Coronary artery (tissue), 2 donors: ENCODE measurements at regions not wholly inside any gene's neighbourhood (a gene's known extent, or its start where the extent isn't known, plus 50 kb on each side); places are given as distances from the start of the nearest gene placed in this dataset.

Source experiments
- DNase-seq: peaks from one replicate; pipeline ENCODE4 v3.0.0-alpha.2; 2017; ENCODE audit warnings: low spot score
- H3K27ac ChIP-seq, 2 donors: fragments of 200-600 bp; sonication (generic); one replicate each; pipeline ENCODE4 v1.5.1; 2016 to 2019
- H3K4me3 ChIP-seq: fragments of 200-600 bp; sonication (generic); 2 replicates; pipeline ENCODE4 v1.5.1; 2016; ENCODE audit warnings: mild to moderate bottlenecking, moderate library complexity
- TF ChIP-seq, protein P1 (sequence below): fragments of 200-600 bp; sonication (generic); IDR thresholded peaks from one replicate; pipeline ENCODE4 v1.5.1; 2019; ENCODE audit warnings: antibody characterized with exemption

DNA sequence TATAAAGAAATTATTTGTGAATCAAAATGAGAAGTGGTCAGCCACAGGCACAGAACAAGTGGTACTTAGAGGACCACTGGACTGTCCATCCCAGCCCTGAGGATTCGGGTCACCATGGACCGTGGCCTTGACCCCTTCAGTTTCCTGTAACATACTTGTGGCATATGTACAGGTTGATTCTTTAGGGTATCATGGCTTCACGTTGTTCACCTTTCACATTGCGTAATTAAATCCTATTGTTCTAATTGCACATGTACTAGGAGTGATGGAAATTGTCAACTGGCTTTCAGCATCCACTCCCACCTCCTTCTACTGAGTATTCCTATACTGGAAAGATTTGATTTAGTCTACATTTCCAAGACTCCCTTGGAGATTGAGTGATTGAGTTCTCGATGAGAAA is 148.3 kb upstream of the GJB5 start:
- no peak overlapping the region for H3K4me3 ChIP-seq
- TF ChIP-seq, protein P1, sequence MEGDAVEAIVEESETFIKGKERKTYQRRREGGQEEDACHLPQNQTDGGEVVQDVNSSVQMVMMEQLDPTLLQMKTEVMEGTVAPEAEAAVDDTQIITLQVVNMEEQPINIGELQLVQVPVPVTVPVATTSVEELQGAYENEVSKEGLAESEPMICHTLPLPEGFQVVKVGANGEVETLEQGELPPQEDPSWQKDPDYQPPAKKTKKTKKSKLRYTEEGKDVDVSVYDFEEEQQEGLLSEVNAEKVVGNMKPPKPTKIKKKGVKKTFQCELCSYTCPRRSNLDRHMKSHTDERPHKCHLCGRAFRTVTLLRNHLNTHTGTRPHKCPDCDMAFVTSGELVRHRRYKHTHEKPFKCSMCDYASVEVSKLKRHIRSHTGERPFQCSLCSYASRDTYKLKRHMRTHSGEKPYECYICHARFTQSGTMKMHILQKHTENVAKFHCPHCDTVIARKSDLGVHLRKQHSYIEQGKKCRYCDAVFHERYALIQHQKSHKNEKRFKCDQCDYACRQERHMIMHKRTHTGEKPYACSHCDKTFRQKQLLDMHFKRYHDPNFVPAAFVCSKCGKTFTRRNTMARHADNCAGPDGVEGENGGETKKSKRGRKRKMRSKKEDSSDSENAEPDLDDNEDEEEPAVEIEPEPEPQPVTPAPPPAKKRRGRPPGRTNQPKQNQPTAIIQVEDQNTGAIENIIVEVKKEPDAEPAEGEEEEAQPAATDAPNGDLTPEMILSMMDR, result no peak
- no peak for DNase-seq
- no peak overlapping the region for H3K27ac ChIP-seq

DNA sequence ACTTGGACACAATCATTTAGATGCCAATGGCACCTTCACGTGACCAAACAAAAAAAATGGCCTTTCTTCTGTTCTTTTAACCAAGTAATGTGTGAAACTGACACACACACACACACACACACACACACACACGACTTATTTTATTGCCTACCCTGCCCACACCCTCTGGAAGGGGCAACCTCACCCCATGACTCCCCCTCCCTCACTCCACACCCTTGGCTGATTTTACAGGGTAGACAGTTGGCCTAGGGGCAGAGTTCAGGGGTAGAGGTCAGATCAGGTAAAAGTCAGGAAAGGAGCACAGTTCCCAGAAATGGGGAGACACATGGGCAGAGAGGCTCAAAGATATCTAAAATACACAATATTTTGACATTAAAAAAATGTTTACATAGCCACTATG is 144.8 kb upstream of the GJB5 start:
- Histone ChIP-seq H3K27ac (no peak overlapping the region), H3K4me3 (no peak overlapping the region)
- TF ChIP-seq, protein P1, result no peak
- no peak for DNase-seq

DNA sequence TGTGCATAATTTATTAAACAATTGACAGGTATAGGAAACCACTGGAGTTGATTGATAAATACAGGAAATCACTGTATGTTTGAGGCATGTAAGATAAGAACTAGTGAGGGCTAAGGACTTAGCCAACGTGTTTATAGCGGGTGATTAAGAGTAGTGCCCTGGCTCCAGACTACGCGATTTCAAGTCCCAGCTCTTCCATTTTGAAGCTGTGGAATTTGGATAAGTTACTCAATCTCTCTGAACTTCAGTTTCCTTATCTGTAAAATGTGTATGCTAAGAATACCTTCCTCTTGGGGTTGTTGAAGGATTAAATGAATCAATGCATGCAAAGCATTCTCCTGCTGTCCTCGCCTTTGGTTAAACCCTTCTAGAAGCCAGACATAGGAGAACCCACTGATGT is 143.3 kb upstream of the GJB5 start:
- DNase-seq, result no peak

DNA sequence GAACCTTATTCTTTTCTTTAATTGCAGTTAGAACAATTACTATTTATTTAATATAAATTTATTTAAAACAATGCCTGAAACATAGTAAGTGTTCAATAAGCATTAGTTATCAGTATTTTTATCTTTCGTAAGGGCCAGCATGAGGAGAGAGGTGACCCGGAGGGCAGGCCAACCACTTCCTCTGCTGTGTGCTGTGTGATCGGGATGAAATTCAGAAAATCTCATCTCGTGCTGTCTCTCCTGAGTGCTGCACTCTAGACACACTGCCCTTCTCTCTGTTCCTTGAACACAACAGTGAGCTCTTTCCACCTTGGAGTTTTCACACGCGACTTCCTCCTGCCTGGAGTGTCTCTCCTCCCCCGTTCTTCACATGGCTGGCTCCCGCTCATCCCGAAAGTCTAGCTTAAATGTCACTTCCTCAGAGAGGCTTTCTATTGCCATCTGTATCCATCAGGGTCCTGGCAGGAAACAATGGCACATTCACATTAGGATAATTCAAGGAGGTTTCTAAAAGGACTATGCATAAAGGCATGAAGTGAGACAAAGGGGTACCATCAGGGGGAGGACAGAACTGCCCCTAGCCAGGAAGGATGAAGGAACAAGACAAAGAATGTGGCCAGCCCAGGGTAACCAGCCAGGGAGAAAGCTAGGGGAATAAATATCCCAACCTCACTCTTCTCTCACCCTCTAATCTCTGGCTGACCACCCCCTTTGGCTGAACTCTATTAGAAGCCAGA is 142.6 kb upstream of the GJB5 start:
- Histone ChIP-seq H3K27ac (no peak overlapping the region), H3K4me3 (no peak overlapping the region)
- DNase-seq, result no peak
- TF ChIP-seq, protein P1, result no peak

More for the DNA sequence above, 143.3 kb upstream of the GJB5 start:
- Histone ChIP-seq H3K27ac (no peak overlapping the region), H3K4me3 (no peak overlapping the region)
- TF ChIP-seq, protein P1, result no peak

DNA sequence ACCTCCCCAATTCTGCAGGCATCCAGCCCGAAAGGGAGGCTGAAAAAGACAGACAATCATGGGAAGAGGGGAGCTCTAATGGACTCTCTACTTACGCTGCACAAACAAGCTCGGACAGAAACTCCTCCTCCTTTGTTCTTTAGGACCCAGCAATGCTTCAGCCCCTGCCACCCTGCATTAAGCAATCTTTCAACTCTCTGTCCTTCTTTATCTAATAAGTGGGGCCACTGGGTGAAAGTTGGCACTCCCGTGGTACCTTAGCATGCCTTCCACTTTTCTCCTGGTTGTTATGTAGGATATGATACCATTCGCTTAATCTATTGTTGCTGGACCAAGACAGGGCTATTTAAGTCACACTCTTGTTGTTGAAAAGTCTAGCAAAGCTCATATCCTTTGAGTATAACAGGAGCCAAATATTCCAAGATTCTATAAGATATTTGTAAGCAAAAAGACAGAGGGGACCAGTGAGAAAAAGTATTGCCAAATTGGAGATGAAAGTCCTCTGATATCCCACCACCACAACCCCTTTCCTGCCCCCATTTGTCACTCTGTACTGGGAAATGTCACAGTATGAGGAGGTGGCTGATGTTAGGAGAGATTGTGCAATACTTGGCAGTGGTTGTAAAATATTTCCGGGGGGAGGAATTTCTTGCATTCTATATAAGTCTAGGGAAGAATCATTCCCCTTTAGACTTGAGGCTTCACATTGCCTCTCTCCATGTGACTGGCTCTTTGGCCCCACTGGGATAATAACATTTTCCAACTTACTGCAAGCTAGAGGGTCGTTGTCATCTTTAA is 137.3 kb upstream of the GJB5 start:
- DNase-seq, result no peak
- TF ChIP-seq, protein P1, result no peak
- Histone ChIP-seq H3K27ac (no peak overlapping the region), H3K4me3 (no peak overlapping the region)

DNA sequence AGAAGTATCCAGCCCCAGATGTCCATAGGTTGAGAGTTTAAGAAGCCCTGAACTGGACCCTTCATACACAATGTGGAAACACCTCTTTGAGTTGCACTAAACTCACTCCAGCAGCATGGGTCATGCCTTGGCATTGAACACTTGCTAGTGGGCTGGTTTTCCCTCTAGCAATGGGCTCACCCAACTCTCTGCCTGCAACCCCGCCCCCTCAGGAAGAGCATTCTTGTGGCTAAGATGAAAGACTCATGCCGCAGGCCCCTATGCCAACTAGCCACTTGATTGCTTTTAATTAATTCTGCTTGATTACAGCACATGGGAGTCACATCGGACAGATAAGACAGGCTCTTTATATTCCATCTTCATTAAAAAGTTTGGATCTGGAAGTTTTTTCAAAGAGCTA is 136.5 kb upstream of the GJB5 start:
- H3K27ac ChIP-seq, result no peak overlapping the region
- H3K4me3 ChIP-seq, result no peak overlapping the region
- DNase-seq, result no peak
- TF ChIP-seq, protein P1, result no peak

DNA sequence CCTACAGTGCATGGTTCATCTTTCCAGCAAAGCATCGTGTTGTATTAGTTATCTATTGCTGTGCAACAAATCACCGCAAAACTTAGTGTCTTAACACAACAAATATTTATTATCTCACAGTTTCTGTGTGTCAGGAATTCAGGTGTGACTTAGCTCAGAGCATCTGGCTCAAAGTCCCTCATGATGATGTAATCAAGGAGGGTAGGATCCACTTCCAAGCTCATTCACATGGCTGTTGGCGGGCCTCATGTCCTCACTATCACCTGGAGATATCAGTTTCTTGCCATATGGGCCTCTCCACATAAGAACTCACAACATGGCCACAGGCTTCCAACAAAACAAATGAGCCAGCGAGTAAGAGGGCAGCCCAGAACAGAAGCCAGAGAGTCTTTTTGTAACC is 135.6 kb upstream of the GJB5 start:
- no peak for DNase-seq
- TF ChIP-seq, protein P1, result no peak
- H3K27ac ChIP-seq, result no peak overlapping the region
- H3K4me3 ChIP-seq, result no peak overlapping the region
